AG09319 (cell line): ENCODE measurements at regions not wholly inside any gene's neighbourhood (a gene's known extent, or its start where the extent isn't known, plus 50 kb on each side); places are given as distances from the start of the nearest gene placed in this dataset.

Experiments used
- DNase-seq: peaks from one replicate; pipeline ENCODE4 v3.0.0-alpha.2; 2010; ENCODE audit warnings: low read depth; ENCODE audit errors: extremely low read depth
- CTCF ChIP-seq: IDR thresholded peaks from 2 replicates; pipeline ENCODE4 v1.5.1; 2011; ENCODE audit warnings: low read depth, mild to moderate bottlenecking, inconsistent platforms, low read length, moderate library complexity

GRCh38 chr14:28901631-28902030 is 135.0 kb downstream of the FOXG1 start:
- no peak for DNase-seq
- no peak for TF ChIP-seq CTCF

- TF ChIP-seq CTCF = no peak
- no peak for DNase-seq
Measured at GRCh38 chr14:28902930-28903329, 136.3 kb downstream of the FOXG1 start.

GRCh38 chr14:28911521-28911920 is 144.9 kb downstream of the FOXG1 start:
- no peak for DNase-seq
- no peak for TF ChIP-seq CTCF

- TF ChIP-seq CTCF = no peak
- no peak for DNase-seq
Measured at GRCh38 chr14:28913056-28913455, 146.5 kb downstream of the FOXG1 start.

GRCh38 chr14:28926122-28926521 is 159.5 kb downstream of the FOXG1 start:
- DNase-seq = no peak
- TF ChIP-seq CTCF = no peak

- no peak for TF ChIP-seq CTCF
- no peak for DNase-seq
Measured at GRCh38 chr14:28931999-28932398, 165.4 kb downstream of the FOXG1 start.

GRCh38 chr14:28936601-28937000 is 170.0 kb downstream of the FOXG1 start:
- DNase-seq = no peak
- no peak for TF ChIP-seq CTCF
